Embryonic facial prominence (tissue), 1 donor: ENCODE measurements at regions not wholly inside any gene's neighbourhood (a gene's known extent, or its start where the extent isn't known, plus 50 kb on each side); places are given as distances from the start of the nearest gene placed in this dataset.

Source experiments
- DNase-seq: peaks from one replicate; pipeline ENCODE4 v3.0.0-alpha.2; 2016; ENCODE audit errors: extremely low spot score

GRCh38 chr1:193807208-193807607 lies 620.8 kb upstream of the B3GALT2 start:
- no peak for DNase-seq

GRCh38 chr1:193806079-193807048 lies 620.0 kb upstream of the B3GALT2 start:
- DNase-seq: no peak

DNA sequence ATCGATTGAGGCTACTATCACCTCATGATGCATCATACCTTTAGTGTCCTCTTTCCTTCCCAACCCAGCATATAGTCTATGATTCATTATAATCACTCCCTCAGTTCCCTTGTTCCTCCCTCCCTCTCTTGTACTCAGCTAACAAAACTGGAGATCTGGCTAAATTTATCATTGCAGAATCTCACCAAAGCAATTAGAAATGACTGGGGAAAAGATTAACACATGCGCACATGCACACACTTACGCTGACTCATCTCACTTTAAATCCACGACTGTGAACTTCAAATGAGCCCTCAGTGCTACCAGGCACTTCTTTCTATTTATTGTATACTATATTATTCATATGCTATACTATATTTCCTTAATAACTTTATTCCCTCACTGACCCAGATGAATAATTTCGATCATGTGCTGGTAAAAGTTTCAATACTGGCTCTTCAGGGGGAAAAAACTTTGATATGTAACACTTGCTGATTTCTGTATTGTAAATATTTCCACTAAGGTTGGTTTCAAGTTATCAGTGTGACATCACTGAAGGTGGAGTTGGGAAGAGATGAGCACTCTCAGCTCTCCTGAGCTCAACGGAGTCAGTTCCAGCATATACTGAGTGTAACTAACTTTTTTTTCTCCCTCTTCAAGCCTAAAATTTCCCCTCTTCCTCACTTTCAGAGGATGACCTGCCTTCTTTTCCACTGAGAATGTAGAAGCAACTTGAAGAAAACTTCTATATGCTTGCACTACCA lies 613.7 kb upstream of the B3GALT2 start:
- DNase-seq: no peak

GRCh38 chr1:193799371-193799770 lies 613.0 kb upstream of the B3GALT2 start:
- no peak for DNase-seq

GRCh38 chr1:193794239-193794638 lies 607.8 kb upstream of the B3GALT2 start:
- no peak for DNase-seq

- DNase-seq: no peak
These were observed 605.3 kb upstream of the B3GALT2 start for GRCh38 chr1:193791746-193792145.

GRCh38 chr1:193787061-193787460 lies 600.6 kb upstream of the B3GALT2 start:
- DNase-seq: no peak

DNA sequence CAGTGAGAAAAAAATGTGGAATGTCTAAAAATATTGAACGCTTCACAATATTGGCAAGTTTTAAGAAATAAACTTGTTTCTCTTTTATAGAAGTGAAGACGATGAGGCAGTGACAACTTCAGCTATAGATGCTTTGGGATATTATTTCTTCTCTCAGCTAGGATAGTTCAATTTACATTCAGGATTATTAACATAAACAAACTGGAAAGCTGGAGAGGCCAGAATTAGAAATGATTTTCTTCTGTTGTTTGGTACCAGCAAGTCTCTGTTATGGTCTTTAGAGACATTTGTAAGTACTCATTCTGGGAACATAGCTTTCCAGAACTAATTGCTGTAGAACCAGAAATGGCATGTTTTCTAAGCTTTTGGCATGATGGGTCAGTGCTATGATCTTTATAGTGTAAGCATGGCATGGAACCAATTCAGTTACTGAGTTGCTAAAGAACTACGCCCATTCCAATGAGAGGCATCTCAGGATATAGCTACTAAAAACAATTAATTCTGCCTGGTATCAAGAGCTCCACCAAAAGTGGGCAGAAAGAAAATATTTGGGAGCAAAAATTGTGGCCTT lies 599.5 kb upstream of the B3GALT2 start:
- DNase-seq: no peak

- no peak for DNase-seq
These were observed 588.3 kb upstream of the B3GALT2 start for GRCh38 chr1:193774536-193775323.

GRCh38 chr1:193771596-193771995 lies 585.2 kb upstream of the B3GALT2 start:
- DNase-seq: no peak

- DNase-seq: no peak
These were observed 583.2 kb upstream of the B3GALT2 start for GRCh38 chr1:193769651-193770050.

- DNase-seq: no peak
These were observed 581.5 kb upstream of the B3GALT2 start for GRCh38 chr1:193767886-193768285.

- no peak for DNase-seq
These were observed 579.9 kb upstream of the B3GALT2 start for GRCh38 chr1:193766329-193766728.

- no peak for DNase-seq
These were observed 576.9 kb upstream of the B3GALT2 start for GRCh38 chr1:193763266-193763665.

GRCh38 chr1:193762236-193762635 lies 575.8 kb upstream of the B3GALT2 start:
- no peak for DNase-seq

GRCh38 chr1:193755441-193755840 lies 569.0 kb upstream of the B3GALT2 start:
- no peak for DNase-seq

- no peak for DNase-seq
These were observed 568.5 kb upstream of the B3GALT2 start for GRCh38 chr1:193754732-193755427.

GRCh38 chr1:193754151-193754550 lies 567.7 kb upstream of the B3GALT2 start:
- no peak for DNase-seq

DNA sequence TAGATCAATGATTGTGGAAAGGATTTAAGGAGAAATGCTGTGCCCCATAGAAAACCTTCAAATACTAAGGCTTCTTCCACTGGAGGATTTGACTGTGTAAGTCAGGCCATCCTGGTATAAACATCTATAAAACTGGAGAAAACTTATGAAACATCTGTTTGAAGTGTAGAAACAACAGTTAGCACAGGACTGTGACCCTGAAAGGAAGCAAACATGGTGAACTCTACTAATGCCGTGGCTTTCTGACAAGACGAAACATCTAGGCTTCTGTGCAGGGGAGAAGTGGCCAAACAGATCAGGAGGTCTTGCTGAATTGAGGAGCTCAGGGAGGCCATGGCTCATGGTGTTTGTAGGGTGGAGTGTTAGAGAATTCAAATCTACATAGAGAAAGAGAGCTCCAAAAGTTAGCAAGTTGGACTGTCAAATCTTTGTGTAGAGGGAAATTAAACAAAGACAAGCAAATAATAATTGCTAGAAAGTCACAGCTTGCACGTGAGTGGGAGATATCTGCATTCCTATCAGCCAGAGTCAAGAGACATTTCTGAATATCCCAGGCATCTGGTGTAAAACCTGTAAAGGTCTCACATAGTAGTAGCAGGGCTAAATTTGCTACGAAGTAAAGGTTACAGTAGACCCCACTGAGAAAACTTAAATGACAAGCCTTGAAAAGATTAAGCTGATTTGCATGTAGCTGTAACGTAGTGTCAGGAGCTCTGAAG lies 566.8 kb upstream of the B3GALT2 start:
- DNase-seq: no peak

DNA sequence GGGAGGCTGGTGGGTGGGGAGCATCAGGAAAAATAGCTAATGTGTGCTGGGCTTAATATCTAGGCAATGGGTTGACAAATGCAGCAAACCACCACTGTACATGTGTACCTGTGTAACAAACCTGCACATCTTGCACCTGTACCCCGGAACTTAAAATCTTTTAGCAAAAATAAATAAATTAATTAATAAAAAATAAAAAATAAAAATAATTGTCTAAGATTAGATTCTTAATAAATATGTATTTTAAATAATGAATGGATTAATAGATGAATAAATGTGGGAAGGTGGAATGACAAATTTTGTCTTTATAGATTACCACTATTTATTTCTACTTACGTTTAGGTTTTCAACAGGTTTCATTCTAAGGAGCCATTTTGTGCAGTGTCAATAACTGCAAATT lies 563.5 kb upstream of the B3GALT2 start:
- DNase-seq: no peak
